Sigmoid colon (tissue), 4 donors: ENCODE measurements at regions not wholly inside any gene's neighbourhood (a gene's known extent, or its start where the extent isn't known, plus 50 kb on each side); places are given as distances from the start of the nearest gene placed in this dataset.

ENCODE experiments used
- EP300 ChIP-seq, 4 donors: sonication (generic); formaldehyde crosslinking; IDR thresholded peaks; one replicate each; pipeline ENCODE4 v1.6.1; 2017; ENCODE audit warnings: antibody characterized with exemption in 4 of 4
- TF ChIP-seq, protein P1 (sequence below), 4 experiments: fragments of 450-650 bp in 3 of 4; fragments of 200-600 bp in 1 of 4; IDR thresholded peaks; one replicate each; pipeline ENCODE4 v1.5.1; 2016 to 2019; ENCODE audit warnings: antibody characterized with exemption in 4 of 4, mild to moderate bottlenecking in 3 of 4, moderate library complexity in 2 of 4

DNA sequence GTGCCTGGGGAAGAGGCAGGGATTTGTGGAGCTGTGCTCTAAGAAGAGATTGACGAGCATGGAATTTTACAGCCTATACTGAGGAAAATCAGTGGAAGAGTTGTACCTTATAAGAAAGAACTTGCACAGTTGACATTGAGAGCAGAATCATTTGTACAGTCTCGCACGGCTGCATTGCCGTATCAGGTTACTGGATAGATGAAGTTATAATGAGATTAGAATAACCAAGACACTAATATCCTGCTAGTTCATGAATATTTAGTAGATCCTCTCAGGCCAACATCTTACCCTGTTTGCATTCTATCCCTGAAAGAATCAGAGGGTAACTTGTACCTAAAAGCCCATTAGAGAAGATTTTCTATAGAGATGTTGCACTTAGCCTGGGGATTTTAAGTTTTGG lies 447.1 kb downstream of the PREX1 start:
- TF ChIP-seq, protein P1, sequence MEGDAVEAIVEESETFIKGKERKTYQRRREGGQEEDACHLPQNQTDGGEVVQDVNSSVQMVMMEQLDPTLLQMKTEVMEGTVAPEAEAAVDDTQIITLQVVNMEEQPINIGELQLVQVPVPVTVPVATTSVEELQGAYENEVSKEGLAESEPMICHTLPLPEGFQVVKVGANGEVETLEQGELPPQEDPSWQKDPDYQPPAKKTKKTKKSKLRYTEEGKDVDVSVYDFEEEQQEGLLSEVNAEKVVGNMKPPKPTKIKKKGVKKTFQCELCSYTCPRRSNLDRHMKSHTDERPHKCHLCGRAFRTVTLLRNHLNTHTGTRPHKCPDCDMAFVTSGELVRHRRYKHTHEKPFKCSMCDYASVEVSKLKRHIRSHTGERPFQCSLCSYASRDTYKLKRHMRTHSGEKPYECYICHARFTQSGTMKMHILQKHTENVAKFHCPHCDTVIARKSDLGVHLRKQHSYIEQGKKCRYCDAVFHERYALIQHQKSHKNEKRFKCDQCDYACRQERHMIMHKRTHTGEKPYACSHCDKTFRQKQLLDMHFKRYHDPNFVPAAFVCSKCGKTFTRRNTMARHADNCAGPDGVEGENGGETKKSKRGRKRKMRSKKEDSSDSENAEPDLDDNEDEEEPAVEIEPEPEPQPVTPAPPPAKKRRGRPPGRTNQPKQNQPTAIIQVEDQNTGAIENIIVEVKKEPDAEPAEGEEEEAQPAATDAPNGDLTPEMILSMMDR (IDR thresholded peaks at IDR 0.05) = no peak
- no peak for TF ChIP-seq EP300 (IDR thresholded peaks at IDR 0.05)
